ENCODE measurements at regions not wholly inside any gene's neighbourhood (a gene's known extent, or its start where the extent isn't known, plus 50 kb on each side); places are given as distances from the start of the nearest gene placed in this dataset.
"Not testable (repeated sequence)": the region's sequence is repeated elsewhere in the genome, so short reads cannot be mapped to it uniquely, and the experiment has no call there.

DNA sequence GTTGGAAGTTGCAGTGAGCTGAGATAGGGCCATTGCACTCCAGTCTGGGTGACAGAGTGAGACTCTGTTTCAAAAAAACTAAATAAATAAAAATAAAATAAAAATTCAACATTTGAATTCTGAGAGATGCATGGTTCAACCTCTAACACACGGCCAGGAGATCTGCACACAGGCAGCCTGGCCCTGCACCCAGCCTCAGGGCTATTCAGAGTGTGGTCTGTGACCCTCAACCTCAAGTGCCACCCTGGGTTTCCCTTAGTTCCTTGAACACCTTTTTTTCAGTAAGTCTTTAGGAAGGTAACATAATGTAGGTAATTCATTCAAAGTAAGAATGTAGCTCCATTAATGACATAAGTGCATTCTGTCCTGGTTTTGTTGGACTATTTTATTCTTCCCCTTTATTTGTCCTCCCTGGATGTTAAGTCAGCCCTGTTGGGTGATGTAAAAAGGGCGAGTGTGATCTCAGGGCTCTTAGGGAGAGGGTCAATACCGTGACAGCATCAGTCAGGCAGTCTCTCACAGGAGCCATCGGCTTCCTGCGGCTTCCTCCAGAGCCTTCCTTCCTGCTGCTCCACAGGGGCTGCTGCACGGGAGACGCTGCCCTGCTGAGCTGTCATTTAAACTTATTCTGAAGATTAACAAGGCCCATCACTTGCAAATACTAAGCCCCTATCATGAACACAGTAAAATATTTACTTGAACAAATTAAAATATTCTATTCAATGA lies 139.8 kb downstream of the SPATA31A6 start:
- DNase-seq (ENCODE audit: low spot score), result not testable (repeated sequence)

DNA sequence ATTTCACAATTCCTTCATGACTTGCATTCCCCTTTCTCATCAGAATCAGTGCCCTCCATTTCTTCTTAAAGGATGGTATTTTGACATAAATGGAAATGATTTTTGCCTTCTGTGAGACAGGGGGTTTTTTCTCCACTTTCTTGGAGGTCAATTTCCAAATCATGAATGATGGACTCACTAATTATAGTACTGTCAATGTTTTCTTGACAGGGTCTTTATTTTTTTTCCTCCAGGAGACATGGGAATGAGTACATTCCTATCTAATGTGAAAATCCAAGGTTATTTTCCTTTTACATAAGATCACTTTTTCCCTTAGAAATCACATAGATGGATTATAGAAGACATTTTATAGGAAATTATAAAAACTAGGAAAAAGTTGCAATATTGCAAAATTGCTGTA lies 141.7 kb downstream of the SPATA31A6 start:
- not testable (repeated sequence) for DNase-seq (ENCODE audit: low spot score)

DNA sequence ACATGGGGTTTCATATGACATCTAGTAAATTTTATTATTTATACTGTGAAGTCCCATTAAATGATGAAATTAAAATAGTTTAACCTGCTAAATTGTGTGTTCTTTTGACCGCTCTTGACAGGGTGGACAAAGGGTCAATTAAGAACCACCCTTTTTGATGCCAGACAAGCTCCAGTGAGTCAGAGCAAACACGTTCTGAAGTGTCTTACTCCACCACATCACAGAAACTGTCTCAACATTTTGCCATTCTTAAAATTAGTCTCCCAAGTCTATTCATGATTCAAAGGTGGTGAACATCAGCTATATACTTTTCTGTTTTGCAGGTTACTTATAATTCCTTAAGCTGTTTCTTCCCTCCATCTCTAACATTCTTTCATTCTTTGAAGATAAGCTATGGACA lies 142.1 kb downstream of the SPATA31A6 start:
- DNase-seq (ENCODE audit: low spot score), result not testable (repeated sequence)

DNA sequence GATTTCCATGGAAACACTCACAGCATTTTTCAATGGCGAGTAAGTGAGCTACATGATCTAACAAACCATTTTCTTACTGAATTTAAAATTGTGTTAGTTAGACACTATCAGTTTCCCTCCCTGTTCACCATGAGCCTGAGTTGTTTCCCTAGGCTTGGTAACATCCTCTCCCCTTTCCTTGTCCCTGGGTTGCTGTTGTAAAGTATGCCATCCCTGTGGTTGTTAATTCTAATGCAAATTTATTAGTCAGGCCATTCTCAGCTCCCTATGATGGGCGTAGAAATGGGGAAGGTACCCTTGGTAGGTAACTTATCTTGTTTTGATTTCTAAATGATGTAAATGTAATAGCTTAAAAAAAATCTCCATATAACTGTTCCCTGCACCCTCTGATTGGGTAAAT lies 143.0 kb downstream of the SPATA31A6 start:
- DNase-seq (ENCODE audit: low spot score), result not testable (repeated sequence)

DNA sequence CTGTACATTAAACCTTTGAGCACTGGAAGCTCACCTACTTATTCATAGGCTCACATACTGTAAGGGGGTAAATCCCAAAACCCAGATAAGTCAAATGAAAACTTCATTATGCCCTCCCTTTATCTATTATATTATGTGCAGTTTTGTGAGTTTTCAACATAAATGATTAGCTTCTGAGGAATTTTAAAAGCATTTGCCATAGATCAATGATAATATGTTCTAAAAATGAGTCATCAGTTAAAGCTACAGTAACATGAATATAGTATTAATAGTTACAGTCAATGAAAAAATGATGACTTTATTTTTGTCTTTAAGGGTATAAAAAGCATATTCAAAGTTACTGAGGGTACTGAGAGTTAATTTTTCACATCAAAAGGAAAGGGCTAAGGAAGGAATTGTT lies 151.9 kb downstream of the SPATA31A6 start:
- not testable (repeated sequence) for DNase-seq (ENCODE audit: low spot score)

DNA sequence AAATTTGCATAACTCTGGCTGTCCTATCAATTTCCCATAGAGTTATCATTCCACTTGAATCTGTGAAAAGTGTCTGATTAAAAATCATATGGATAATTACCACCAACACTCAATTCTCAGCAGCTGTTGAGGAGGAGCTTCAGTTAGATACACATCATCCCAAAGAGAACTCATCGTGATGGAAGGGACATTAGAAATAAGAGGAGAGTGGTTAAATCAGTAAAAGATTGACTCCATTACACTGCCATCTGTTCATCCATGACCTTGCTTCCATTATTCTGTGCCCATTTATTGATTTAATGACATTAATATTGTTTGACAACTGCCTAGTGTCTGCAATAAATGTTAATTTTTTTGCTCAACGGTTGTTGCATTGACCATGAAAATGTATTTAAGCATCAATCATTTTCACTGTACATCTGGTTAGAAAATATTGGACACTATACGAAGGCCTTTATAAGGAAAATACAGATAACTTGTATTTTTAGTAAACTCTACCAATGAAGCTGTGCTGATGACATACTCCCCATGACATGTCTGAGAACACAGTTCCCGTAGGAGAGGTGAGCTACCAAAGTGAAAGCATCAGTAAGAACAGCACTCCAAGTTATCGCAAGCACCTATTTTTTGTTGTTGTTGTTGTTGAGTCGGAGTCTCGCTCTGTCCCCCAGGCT lies 152.7 kb downstream of the SPATA31A6 start:
- DNase-seq (ENCODE audit: low spot score), result not testable (repeated sequence)

DNA sequence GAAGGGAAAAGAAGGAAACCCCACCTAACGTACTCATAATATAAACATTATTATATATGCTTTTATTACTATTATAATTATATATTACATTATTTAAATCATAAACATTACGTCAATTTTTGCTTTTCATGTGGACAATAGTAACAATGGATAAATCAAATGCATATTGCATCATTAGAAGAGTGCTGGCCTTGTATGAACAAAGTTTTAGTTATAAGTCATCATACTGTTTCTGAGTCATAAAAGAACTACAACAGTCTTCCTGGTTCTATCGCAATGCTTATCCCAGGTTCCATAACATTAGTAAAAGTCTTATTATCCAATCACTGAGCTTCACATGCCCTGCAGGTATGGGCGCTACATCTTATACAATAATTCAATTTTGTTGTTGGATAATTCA lies 154.8 kb downstream of the SPATA31A6 start:
- not testable (repeated sequence) for DNase-seq (ENCODE audit: low spot score)

DNA sequence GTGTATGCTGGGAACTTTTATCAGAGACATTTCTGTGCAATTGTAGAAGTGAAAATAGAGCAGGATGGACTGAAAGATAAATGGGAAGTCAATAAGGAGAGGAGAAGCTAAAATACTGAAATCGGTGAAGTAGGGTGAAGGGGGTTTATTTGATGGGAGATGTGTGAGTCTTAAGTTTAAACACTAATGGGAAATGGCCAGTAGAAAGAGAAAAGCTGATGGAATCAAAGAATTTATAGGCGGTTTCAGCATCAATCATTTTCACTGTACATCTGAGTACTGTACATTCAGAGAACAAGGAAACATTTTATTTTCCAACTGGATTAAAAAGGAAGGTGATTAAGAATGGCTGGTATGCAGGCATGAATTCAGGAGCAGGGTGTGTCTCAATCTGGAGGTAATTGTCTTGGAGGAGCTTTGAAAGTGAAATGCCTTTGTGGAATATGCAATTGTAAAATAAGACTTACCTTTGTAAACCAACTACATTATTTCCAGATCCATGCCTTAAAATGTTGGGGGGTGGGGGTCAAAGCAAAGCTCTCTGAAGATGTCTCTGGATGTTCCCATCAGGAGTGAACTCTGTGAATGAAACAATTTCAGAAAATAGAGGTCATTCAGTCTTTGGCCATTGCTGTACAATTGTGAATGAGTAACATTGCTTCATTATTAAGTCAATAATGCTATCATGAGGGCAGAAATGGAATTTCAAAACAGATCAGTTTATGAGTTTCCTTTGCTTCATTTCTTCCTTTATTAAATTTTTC lies 156.4 kb downstream of the SPATA31A6 start:
- not testable (repeated sequence) for DNase-seq (ENCODE audit: low spot score)

DNA sequence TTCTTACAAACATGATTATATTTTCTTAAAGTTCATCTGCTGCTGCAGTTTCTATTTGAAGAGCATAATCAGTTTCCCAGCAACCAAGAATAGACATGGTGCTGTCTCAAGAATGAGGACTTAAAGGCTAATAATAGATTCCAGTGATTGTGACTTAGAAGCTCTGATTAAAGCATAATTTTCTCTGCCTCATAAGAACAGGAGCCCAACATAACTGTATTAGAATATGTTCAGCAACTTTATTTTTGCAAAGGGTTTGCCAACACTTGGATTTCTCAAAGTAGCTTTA lies 156.9 kb downstream of the SPATA31A6 start:
- DNase-seq (ENCODE audit: low spot score), result not testable (repeated sequence)

DNA sequence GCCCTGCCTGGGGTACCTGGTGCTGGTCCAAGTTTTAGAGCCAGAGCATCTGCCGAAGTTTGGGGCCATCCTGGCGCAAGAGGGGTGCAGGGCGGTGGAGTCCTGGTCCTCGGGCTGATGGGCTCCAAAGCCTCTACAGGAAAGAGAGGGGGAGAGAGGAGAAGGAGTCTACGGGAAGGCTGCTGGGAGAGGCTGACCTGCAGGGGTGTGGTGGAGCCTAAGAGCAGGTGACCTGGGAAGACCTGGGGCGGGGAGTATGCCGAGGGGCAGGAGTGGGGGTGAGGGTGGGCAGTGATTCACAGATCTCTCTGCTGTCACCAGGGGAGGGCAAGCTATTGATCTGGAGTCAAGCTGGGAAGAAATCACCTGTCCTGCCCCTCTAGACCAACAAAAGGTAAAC lies 158.4 kb downstream of the SPATA31A6 start:
- DNase-seq (ENCODE audit: low spot score), result not testable (repeated sequence)

DNA sequence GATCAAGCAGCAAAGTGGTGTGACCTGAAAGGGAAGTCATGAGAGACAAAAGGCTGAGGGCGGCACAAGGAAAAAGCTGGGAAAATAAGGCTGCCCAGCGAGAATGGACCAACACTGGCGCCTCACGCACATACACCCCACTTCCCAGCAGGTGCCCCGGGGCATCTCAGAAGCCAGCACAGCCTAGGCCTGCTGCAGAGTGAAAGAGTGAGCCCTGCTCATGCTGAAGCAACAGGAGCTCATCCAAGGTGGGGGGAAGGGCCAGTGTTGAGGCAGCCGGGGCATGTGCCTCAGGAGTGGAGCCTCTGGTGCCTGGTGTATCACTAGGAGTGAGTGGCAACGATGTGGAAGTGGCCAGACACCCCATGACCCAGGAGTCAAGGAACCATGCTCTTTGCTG lies 158.8 kb downstream of the SPATA31A6 start:
- DNase-seq (ENCODE audit: low spot score), result not testable (repeated sequence)

DNA sequence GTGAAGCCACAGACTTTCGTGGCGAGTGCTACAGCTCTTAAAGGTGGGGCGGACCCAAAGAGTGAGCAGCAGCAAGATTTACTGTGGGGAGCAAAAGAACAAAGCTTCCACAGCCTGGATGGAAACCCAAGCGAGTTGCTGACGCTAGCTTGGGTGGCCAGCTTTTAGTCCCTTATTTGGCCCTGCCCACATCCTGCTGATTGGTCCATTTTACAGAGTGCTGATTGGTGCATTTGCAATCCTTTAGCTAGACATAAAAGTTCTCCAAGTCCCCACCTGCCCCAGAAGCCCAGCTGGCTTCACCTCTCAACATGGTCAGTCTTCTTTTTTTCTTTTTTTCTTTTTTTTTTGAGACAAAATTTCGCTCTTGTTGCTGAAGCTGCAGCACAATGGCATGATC lies 161.0 kb downstream of the SPATA31A6 start:
- not testable (repeated sequence) for DNase-seq (ENCODE audit: low spot score)

DNA sequence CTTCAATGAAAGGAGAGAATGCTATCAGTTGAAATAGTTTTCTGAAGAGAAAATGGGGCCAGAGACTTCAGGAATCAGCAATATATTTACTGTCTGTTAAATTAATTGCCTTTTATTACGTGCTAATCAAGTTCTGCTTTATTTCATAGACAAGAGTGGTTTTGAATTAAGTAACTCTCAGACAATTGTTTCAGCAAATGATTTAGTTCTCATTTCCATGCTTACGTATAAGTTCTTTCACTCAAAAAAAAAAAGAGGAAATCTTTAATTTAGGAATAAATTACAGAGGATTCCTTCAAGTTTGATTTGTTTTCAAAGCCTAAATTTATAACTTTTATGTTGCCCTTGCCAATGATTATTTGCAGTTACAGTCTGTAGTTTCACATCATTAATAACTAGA lies 163.5 kb downstream of the SPATA31A6 start:
- not testable (repeated sequence) for DNase-seq (ENCODE audit: low spot score)

DNA sequence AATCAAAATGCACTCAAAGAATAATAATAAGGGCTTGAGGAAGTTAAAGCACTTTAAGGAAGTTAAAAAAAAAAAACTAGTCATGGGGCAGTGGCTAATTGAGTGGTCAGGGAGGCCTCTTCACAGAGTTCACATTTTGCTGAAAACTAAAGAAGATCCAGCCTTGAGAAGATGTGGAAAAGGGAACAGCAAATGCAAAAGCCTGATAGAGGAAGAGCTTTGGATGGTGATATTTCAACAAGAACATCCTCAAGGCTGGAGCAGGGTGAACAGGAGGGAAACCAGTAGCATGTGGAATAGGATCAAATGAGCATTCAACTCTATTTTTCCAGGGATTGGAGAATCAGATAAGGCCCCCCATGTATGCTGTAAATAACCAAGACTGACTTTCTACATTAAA lies 165.7 kb downstream of the SPATA31A6 start:
- not testable (repeated sequence) for DNase-seq (ENCODE audit: low spot score)

DNA sequence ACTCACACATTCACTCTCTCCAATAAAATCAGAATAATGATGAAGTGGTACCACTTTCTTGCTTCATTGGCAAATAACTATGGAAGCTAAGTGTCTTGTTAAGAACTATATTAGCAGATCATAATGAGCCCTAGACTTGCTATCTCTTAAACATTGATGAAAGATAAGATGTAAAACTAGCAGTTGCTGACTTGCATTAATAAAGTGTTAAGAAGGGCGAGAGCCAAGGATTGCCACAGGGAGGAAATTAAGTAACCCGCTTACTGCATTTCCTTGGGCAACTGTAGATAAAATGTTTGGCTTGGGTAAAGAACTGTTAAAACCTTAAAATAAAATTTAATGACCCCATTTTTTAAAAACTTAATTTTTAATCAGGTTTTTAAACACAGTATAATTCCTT lies 167.0 kb downstream of the SPATA31A6 start:
- DNase-seq (ENCODE audit: low spot score), result not testable (repeated sequence)

DNA sequence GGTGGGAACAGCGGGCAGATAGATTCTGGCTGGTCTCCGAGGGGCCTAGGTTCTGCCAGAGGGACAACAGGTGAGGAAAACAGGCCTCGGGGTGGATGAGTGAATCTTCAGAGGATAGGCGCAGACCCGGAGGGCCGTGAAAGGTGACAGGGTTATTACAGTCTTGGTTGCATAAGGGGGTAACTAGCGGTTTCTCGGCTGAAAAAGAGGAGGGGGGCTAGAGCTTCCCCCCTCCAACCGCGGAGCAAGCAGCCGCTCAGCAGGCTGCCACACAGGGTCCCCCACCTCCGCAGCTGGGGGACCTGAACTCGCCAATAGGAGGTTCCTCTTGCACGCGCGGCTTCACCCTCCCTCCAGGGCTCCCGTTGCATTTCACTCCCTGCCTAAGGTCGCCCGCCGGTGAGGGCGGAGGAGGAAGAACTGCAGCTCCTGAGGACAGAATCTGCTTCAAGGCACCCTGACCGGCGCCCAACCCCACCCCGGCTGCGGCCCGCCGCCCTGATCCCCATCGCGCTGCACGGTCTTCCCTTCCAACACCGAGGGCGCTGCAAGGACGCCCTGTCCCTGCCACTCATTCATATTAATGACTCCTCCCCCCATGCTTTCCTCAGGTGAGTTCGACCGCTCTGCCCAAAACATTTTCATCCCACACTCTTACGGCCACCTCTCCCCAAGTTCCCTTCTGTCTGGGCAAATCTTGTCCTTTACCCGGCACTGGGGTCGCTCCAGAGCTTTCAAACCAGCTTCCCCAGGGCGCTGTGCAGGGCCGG lies 174.3 kb downstream of the SPATA31A6 start:
- DNase-seq (ENCODE audit: low spot score), result not testable (repeated sequence)

DNA sequence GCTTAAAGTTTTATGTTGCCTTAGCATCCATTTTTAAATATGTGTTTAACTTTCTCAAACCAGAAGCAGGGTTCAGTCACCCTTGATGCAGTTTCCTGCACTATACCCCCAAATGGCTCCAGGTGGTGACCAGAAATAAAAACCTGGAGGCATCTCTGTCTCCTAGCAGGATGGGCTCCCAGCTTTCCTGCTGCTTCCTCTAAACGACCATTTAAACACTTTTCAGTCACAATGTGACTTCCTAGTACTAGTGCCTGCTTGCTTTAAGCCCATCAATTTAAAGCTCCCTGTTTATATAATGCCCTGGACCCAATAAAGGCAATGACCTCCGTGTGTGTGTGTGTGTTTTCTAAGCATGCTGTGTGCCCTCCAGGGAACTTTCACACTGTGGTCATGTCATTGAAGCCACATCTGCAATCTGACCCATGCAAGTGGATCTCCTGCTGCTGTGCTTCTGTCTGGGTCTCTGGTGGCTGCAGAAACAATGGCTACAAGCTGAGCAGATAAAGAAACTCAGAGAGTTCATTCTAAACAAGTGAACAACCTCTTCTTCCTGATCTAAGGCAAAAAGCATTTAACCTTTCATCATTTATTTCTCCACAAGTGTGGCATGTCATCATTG lies 175.3 kb downstream of the SPATA31A6 start:
- not testable (repeated sequence) for DNase-seq (ENCODE audit: low spot score)

DNA sequence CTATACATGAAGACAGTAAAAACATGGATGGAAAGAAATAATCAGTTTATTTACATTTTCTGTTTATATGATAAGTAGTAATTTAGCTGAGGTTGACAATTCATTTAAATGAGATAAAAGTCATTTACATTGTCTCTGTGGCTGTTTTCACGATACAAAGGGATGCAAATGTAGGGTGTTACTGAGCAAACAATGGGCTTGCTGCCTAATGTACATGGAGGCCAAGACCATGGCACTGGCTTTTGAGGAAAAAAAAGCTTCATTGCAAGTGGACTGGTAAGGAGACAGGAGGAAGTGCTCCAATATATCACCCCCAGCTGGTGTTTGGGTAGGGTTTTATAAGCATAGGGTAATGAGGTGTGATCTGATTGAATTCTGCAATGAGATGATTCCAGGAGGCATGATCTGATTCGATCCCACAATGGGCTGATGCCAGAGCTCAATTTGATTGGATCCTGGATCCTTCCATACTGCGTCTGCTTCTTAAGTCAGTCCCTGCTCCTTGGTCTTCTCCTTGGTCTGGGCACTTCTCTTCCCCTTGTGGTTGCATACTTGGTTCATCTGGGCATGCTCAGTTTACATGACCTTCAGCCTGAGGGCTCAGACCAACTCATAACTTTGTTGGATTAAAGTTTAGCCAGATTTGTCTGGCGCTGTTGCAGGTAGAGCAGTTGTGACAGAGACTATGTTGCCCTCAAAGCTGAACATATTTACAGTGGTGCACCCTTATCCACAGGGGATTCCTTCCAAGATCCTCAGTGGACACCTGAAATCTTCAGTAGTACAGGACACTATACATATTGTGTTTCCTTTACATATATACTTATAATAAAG lies 181.2 kb downstream of the SPATA31A6 start:
- DNase-seq (ENCODE audit: low spot score), result not testable (repeated sequence)

DNA sequence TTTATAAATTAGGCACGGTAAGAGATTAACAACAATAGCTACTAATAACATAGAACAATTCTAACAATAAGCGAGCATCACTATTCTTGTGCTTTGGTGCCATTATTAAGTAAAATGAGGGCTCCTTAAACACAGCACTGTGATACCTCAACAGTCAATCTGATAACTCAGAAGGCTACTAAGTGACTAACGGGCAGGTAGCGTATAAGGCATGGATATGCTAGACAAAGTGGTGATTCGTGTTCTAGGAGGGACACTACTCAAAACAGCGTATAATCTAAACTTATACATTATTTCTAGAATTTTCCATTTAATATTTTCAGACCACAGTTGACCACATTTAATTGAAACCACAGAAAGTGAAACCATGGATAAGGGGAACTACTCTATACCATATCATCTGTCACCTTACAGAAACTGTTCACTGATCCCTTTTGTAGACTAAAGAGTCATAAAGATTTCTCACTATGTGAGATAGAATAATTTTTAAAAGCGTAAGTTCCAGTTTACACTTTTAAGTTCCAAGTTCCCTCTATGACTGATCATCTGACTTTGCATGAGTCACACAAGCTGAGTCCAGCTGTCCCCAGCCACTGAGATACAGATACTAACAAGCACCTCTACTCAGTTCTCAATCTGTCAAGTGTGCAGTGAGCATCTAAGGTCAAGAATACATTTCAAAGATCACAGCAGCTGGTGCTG lies 181.9 kb downstream of the SPATA31A6 start:
- not testable (repeated sequence) for DNase-seq (ENCODE audit: low spot score)
